Ishikawa (cell line): ENCODE measurements at regions not wholly inside any gene's neighbourhood (a gene's known extent, or its start where the extent isn't known, plus 50 kb on each side); places are given as distances from the start of the nearest gene placed in this dataset.

ENCODE experiments used
- CEBPB ChIP-seq: IDR thresholded peaks from 2 replicates; pipeline ENCODE4 v1.6.1; 2012
- CREB1 ChIP-seq: IDR thresholded peaks from 2 replicates; pipeline ENCODE4 v1.6.1; 2012; ENCODE audit warnings: low read depth
- RAD21 ChIP-seq: IDR thresholded peaks from 2 replicates; pipeline ENCODE4 v1.6.1; 2012; ENCODE audit warnings: low read depth
- YY1 ChIP-seq: IDR thresholded peaks from 2 replicates; pipeline ENCODE4 v1.6.1; 2012; ENCODE audit warnings: low read depth
- ZBTB7A ChIP-seq: IDR thresholded peaks from 2 replicates; pipeline ENCODE4 v1.6.1; 2012; ENCODE audit warnings: low read depth
- TF ChIP-seq, protein P1 (sequence below): IDR thresholded peaks from 2 replicates; pipeline ENCODE4 v1.6.1; 2012

DNA sequence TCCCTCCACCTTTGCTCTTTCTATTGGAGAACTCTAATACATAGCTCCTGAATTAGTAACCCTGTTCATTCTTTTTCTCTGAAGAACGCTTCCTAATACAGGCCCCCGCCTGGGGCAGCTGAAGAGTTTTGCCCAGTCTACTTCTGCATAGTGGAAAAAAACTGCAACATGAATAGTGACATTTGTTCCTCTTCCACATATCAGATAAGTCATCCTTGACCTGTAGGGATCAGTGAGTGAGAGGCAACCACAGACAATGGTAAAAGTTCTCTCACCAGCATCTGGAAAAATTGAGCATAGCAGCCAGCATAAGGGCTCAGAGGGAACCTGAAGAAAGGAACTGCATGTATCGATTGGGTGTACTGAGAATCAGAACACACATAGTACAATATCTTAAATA is 262.0 kb downstream of the STK31 start:
- TF ChIP-seq ZBTB7A, result no peak
- TF ChIP-seq CEBPB, result no peak
- no peak for TF ChIP-seq RAD21
- TF ChIP-seq YY1, result no peak
- TF ChIP-seq, protein P1, sequence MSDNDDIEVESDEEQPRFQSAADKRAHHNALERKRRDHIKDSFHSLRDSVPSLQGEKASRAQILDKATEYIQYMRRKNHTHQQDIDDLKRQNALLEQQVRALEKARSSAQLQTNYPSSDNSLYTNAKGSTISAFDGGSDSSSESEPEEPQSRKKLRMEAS, result no peak
- TF ChIP-seq CREB1, result no peak
